Tibial nerve (tissue), 4 donors: ENCODE measurements at regions not wholly inside any gene's neighbourhood (a gene's known extent, or its start where the extent isn't known, plus 50 kb on each side); places are given as distances from the start of the nearest gene placed in this dataset.

Experiments
- CTCF ChIP-seq, 5 experiments: fragments of 200-600 bp in 3 of 5; fragments of 450-650 bp in 2 of 5; sonication (generic) in 3 of 5; IDR thresholded peaks; one replicate each; pipeline ENCODE4 v1.5.1; 2016 to 2019; ENCODE audit warnings: antibody characterized with exemption in 5 of 5, mild to moderate bottlenecking in 3 of 5, moderate library complexity in 2 of 5
- EP300 ChIP-seq, 2 donors: sonication (generic); formaldehyde crosslinking; IDR thresholded peaks; one replicate each; pipeline ENCODE4 v1.6.1; 2017; ENCODE audit warnings: antibody characterized with exemption in 2 of 2, mild to moderate bottlenecking in 1 of 2
- POLR2A ChIP-seq, 2 donors: fragments of 450-650 bp; IDR thresholded peaks; one replicate each; pipeline ENCODE4 v1.6.1; 2017; ENCODE audit warnings: antibody characterized with exemption in 2 of 2, mild to moderate bottlenecking in 2 of 2, moderate library complexity in 2 of 2

- TF ChIP-seq CTCF (IDR thresholded peaks at IDR 0.05), result no peak
- no peak for TF ChIP-seq EP300 (IDR thresholded peaks at IDR 0.05)
- no peak for TF ChIP-seq POLR2A (IDR thresholded peaks at IDR 0.05)
Measured at GRCh38 chr5:8034852-8035251, 165.9 kb downstream of the MTRR start.
